ENCODE measurements at regions not wholly inside any gene's neighbourhood (a gene's known extent, or its start where the extent isn't known, plus 50 kb on each side); places are given as distances from the start of the nearest gene placed in this dataset.

- TF ChIP-seq, protein P1, sequence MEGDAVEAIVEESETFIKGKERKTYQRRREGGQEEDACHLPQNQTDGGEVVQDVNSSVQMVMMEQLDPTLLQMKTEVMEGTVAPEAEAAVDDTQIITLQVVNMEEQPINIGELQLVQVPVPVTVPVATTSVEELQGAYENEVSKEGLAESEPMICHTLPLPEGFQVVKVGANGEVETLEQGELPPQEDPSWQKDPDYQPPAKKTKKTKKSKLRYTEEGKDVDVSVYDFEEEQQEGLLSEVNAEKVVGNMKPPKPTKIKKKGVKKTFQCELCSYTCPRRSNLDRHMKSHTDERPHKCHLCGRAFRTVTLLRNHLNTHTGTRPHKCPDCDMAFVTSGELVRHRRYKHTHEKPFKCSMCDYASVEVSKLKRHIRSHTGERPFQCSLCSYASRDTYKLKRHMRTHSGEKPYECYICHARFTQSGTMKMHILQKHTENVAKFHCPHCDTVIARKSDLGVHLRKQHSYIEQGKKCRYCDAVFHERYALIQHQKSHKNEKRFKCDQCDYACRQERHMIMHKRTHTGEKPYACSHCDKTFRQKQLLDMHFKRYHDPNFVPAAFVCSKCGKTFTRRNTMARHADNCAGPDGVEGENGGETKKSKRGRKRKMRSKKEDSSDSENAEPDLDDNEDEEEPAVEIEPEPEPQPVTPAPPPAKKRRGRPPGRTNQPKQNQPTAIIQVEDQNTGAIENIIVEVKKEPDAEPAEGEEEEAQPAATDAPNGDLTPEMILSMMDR (IDR thresholded peaks at IDR 0.05; ENCODE audit: low read length): no peak
- TF ChIP-seq EZH2 (IDR thresholded peaks at IDR 0.05; ENCODE audit: borderline replicate concordance, low read length): no peak
Observed at GRCh38 chr5:130643321-130643720, 521.7 kb downstream of the HINT1 start.
